NT2/D1 (cell line): ENCODE measurements at regions not wholly inside any gene's neighbourhood (a gene's known extent, or its start where the extent isn't known, plus 50 kb on each side); places are given as distances from the start of the nearest gene placed in this dataset.
"Not testable (repeated sequence)": the region's sequence is repeated elsewhere in the genome, so short reads cannot be mapped to it uniquely, and the experiment has no call there.

ENCODE experiments used
- DNase-seq: peaks from one replicate; pipeline ENCODE4 v3.0.0-alpha.2; 2011; ENCODE audit warnings: low read depth, low spot score
- H3K27me3 ChIP-seq: 2 replicates; pipeline ENCODE4 v1.6.0; 2011; ENCODE audit warnings: mild to moderate bottlenecking; ENCODE audit not compliant: insufficient read length, insufficient read depth
- H3K36me3 ChIP-seq: 2 replicates; pipeline ENCODE4 v1.6.1; 2011; ENCODE audit warnings: mild to moderate bottlenecking, low read length, mixed read lengths; ENCODE audit not compliant: insufficient read depth, insufficient read length
- H3K4me1 ChIP-seq: 2 replicates; pipeline ENCODE4 v1.5.1; 2011; ENCODE audit not compliant: insufficient read depth, insufficient read length
- H3K4me3 ChIP-seq: 2 replicates; pipeline ENCODE4 v1.5.1; 2011; ENCODE audit warnings: low read depth; ENCODE audit not compliant: insufficient read length
- H3K9ac ChIP-seq: 2 replicates; pipeline ENCODE4 v1.6.0; 2011; ENCODE audit warnings: low read depth; ENCODE audit not compliant: insufficient read length
- H3K9me3 ChIP-seq: 2 replicates; pipeline ENCODE4 v1.5.1; 2011; ENCODE audit warnings: mild to moderate bottlenecking, low read length; ENCODE audit not compliant: insufficient read depth
- SUZ12 ChIP-seq: IDR thresholded peaks from 2 replicates; pipeline ENCODE4 v1.6.1; 2011; ENCODE audit not compliant: insufficient read length, insufficient read depth; ENCODE audit errors: extremely low read depth
- YY1 ChIP-seq: IDR thresholded peaks from 2 replicates; pipeline ENCODE4 v1.6.1; 2011; ENCODE audit not compliant: insufficient read length, insufficient read depth
- ZNF274 ChIP-seq: IDR thresholded peaks from 2 replicates; pipeline ENCODE4 v1.6.1; 2011; ENCODE audit warnings: mild to moderate bottlenecking, low read depth, low read length

- no peak for DNase-seq
- H3K4me3 ChIP-seq, result no peak overlapping the region
- no peaks in the 10 kb centered on the region for H3K4me1 ChIP-seq
These were observed 201.6 kb downstream of the IPMK start for GRCh38 chr10:58066126-58066525.

GRCh38 chr10:58065529-58065815 lies 202.2 kb downstream of the IPMK start:
- no peak for DNase-seq
- H3K9ac ChIP-seq, result no peak overlapping the region
- H3K9me3 ChIP-seq, result no peaks in the 10 kb centered on the region
- TF ChIP-seq ZNF274, result no peak
- TF ChIP-seq SUZ12, result no peak
- no peak for TF ChIP-seq YY1
- H3K4me3 ChIP-seq, result no peak overlapping the region
- no peaks in the 10 kb centered on the region for H3K4me1 ChIP-seq
- no peaks in the 10 kb centered on the region for H3K27me3 ChIP-seq
- no peaks in the 10 kb centered on the region for H3K36me3 ChIP-seq

More at GRCh38 chr10:58066126-58066525, 201.6 kb downstream of the IPMK start:
- Histone ChIP-seq H3K9me3 (no peaks in the 10 kb centered on the region), H3K36me3 (no peaks in the 10 kb centered on the region), H3K27me3 (no peaks in the 10 kb centered on the region), H3K9ac (no peak overlapping the region)
- no peak for TF ChIP-seq SUZ12
- no peak for TF ChIP-seq YY1
- no peak for TF ChIP-seq ZNF274

- Histone ChIP-seq H3K4me1 (no peaks in the 10 kb centered on the region), H3K4me3 (no peak overlapping the region), H3K9ac (no peak overlapping the region), H3K9me3 (no peaks in the 10 kb centered on the region), H3K27me3 (no peaks in the 10 kb centered on the region), H3K36me3 (no peaks in the 10 kb centered on the region)
- TF ChIP-seq ZNF274, result no peak
- TF ChIP-seq SUZ12, result no peak
- TF ChIP-seq YY1, result no peak
- DNase-seq, result peak; percentile 48
These were observed 202.8 kb downstream of the IPMK start for GRCh38 chr10:58064714-58065528.

GRCh38 chr10:58063861-58064480 lies 203.7 kb downstream of the IPMK start:
- Histone ChIP-seq H3K4me3 (no peak overlapping the region), H3K9me3 (no peaks in the 10 kb centered on the region), H3K36me3 (no peaks in the 10 kb centered on the region), H3K9ac (no peak overlapping the region), H3K27me3 (no peaks in the 10 kb centered on the region), H3K4me1 (no peaks in the 10 kb centered on the region)
- TF ChIP-seq YY1 (no peak), ZNF274 (no peak), SUZ12 (no peak)
- no peak for DNase-seq

- H3K27me3 ChIP-seq, H3K9me3 ChIP-seq, DNase-seq, H3K9ac ChIP-seq, H3K36me3 ChIP-seq, H3K4me1 ChIP-seq, H3K4me3 ChIP-seq: not testable (repeated sequence)
These were observed 209.0 kb downstream of the IPMK start for GRCh38 chr10:58058683-58059082.

- no peak overlapping the region for H3K9ac ChIP-seq
- no peak for TF ChIP-seq ZNF274
- TF ChIP-seq YY1, result no peak
- no peak for TF ChIP-seq SUZ12
These were observed 212.8 kb downstream of the IPMK start for GRCh38 chr10:58054881-58055280.

GRCh38 chr10:58052772-58053171 lies 214.9 kb downstream of the IPMK start:
- no peaks in the 10 kb centered on the region for H3K9me3 ChIP-seq
- no peak overlapping the region for H3K4me3 ChIP-seq
- H3K27me3 ChIP-seq, result no peaks in the 10 kb centered on the region
- no peak for DNase-seq
- H3K9ac ChIP-seq, result no peak overlapping the region
- H3K36me3 ChIP-seq, result no peaks in the 10 kb centered on the region
- H3K4me1 ChIP-seq, result no peaks in the 10 kb centered on the region
- TF ChIP-seq SUZ12 (no peak), YY1 (no peak), ZNF274 (no peak)

More at GRCh38 chr10:58054881-58055280, 212.8 kb downstream of the IPMK start:
- Histone ChIP-seq H3K4me1 (no peaks in the 10 kb centered on the region), H3K9me3 (no peaks in the 10 kb centered on the region), H3K27me3 (no peaks in the 10 kb centered on the region), H3K36me3 (no peaks in the 10 kb centered on the region), H3K4me3 (no peak overlapping the region)
- no peak for DNase-seq
